GM12878 (cell line): ENCODE measurements at regions not wholly inside any gene's neighbourhood (a gene's known extent, or its start where the extent isn't known, plus 50 kb on each side); places are given as distances from the start of the nearest gene placed in this dataset.

Source experiments
- EGR1 ChIP-seq, 2 experiments: IDR thresholded peaks; 1 replicate in 1 of 2; 2 replicates in 1 of 2; pipeline ENCODE4 v1.6.1; 2011 to 2012; ENCODE audit warnings: low read depth in 2 of 2, low read length in 2 of 2, borderline replicate concordance in 1 of 2, mild to moderate bottlenecking in 1 of 2, moderate library complexity in 1 of 2
- GABPA ChIP-seq: IDR thresholded peaks from 2 replicates; pipeline ENCODE4 v1.6.1; 2014; ENCODE audit warnings: antibody characterized with exemption, low read depth, mild to moderate bottlenecking, inconsistent platforms
- MAX ChIP-seq: IDR thresholded peaks from 2 replicates; pipeline ENCODE4 v1.6.1; 2012; ENCODE audit warnings: low read depth, low read length, improper control_type of control experiment
- MEF2B ChIP-seq: fragments of 450-650 bp; IDR thresholded peaks from 2 replicates; pipeline ENCODE4 v1.6.1; 2018; ENCODE audit warnings: mild to moderate bottlenecking, moderate library complexity; ENCODE audit not compliant: partially characterized antibody, poor library complexity, severe bottlenecking
- MTA2 ChIP-seq: fragments of 450-650 bp; IDR thresholded peaks from 2 replicates; pipeline ENCODE4 v1.6.1; 2016; ENCODE audit warnings: low read depth, mild to moderate bottlenecking, moderate library complexity
- NKRF ChIP-seq: fragments of 450-650 bp; conservative IDR thresholded peaks from 2 replicates; pipeline ENCODE4 v1.6.1; 2017; ENCODE audit warnings: mild to moderate bottlenecking, moderate library complexity
- RUNX3 ChIP-seq: IDR thresholded peaks from 2 replicates; pipeline ENCODE4 v1.6.1; 2012; ENCODE audit warnings: low read length, inconsistent platforms
- USF1 ChIP-seq: IDR thresholded peaks from 2 replicates; pipeline ENCODE4 v1.6.1; 2011; ENCODE audit warnings: borderline replicate concordance, low read depth, mild to moderate bottlenecking, moderate library complexity, mixed read lengths, low read length; ENCODE audit not compliant: insufficient read depth; ENCODE audit errors: extremely low read length
- ZBED1 ChIP-seq: IDR thresholded peaks from 2 replicates; pipeline ENCODE4 v1.6.1; 2016; ENCODE audit warnings: borderline replicate concordance

- TF ChIP-seq GABPA: peak; percentile 22; the same call in 1 of the 2 replicates
- no peak for TF ChIP-seq MTA2
- no peak for TF ChIP-seq EGR1 (IDR thresholded peaks at IDR 0.05; ENCODE audit: borderline replicate concordance in 1 of 2, low read depth in 2 of 2, low read length in 2 of 2)
- no peak for TF ChIP-seq MAX
- no peak for TF ChIP-seq NKRF
- TF ChIP-seq RUNX3: peak; percentile 74
- TF ChIP-seq ZBED1: no peak
- no peak for TF ChIP-seq MEF2B
- peak; percentile 21 for TF ChIP-seq USF1
These were observed 341.8 kb upstream of the TBL1XR1 start (continued) for GRCh38 chr3:177538750-177539730.
